ENCODE measurements at regions not wholly inside any gene's neighbourhood (a gene's known extent, or its start where the extent isn't known, plus 50 kb on each side); places are given as distances from the start of the nearest gene placed in this dataset.
"Not testable (repeated sequence)": the region's sequence is repeated elsewhere in the genome, so short reads cannot be mapped to it uniquely, and the experiment has no call there.

DNA sequence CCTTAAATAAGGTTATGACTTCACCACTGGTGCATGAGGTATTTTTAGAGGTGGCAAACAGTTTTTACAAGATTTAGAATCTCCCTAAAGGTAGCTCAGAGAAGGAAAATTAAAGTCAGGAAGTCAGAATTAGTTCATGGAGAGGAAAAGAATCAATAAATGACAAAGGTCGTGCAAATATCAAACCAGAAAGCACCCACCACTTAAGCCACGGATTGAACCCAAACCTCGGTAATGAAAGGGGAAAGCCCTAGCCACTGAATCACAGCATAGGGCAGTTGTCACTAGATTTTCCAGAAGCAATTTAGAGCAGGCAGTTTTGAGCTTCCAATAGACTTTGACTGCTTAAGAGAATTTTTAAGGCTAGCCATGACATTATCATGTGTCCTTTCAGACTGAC, 1590.4 kb downstream of the SLITRK1 start:
- no peak for DNase-seq

DNA sequence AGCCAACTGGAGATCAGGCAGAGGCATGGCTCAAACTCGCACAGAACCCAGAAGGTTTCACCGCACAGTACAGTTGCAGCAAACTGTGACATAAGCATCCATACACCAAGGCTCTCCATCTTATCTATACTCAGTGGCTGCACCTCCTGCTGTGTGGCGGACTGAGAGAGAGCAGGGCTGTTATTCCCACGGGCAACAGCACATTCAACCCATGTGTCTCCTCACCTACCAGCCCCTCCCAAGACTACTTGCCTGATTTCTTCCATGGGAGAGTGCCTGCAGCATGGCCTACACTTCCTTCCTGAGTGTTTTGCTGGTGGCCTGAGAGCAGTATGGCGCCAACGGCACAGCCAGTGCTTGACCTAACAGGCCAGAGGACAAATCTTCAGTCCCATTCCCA, 1606.6 kb downstream of the SLITRK1 start:
- DNase-seq: no peak

DNA sequence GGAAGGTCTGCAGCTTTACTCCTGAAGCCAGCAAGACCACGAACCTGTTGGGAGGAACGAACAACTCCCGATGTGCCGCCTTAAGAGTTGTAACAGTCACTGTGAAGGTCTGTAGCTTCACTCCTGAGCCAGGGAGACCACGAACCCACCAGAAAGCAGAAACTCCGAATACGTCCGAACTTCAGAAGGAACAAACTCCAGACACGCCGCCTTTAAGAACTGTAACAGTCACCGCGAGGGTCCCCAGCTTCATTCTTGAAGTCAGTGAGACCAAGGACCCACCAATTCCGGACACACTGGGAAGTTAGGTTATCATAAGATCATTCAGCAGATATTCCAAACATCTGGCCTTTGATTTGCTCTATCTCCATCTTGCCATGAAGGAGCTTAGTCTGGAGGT, 1623.0 kb downstream of the SLITRK1 start:
- no peak for DNase-seq

DNA sequence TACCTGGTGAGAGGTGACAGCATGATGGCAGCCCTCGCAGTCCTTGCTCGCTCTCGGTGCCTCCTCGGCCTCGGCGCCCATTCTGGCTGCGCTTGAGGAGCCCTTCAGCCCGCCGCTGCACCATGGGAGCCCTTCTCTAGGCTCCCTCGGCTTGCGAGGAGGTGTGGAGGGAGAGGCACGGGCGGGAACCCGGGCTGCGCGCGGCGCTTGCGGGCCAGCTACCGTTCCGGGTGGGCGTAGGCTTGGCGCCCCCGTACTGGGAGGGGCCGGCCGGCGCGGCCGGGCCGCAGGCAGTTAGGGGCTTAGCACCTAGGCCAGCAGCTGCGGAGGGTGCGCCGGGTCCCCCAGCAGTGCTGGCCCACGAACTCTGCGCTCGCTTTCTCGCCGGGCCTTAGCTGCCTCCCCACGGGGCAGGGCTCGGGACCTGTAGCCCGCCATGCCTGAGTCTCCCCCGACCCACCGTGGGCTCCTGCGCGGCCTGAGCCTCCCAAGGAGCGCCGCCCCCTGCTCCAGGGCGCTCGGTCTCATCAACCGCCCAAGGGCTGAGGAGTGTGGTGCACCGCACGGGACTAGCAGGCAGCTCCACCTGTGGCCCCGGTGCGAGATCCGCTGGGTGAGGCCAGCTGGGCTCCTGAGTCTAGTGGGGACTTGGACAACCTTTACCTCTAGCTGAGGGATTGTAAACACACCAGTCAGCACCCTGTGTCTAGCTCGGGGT, 1624.3 kb downstream of the SLITRK1 start:
- no peak for DNase-seq

DNA sequence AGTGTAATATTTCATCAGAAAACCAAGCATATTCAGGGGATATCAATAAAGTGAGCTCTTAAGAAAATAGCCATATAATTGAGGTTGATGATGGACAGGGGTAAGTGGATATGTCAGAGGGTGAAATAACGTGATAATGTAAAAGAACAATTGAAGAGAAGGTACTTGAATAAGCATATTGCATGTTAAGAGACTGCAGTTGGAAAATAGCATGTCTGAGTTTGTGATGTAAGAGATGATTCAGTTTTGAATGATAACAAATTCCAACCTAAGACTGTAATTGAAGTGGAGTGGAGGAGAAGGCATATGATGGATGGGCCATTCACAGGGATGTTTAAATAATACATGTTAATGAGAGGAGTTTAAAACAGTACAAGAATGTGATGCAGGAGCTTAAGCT, 1633.5 kb downstream of the SLITRK1 start:
- no peak for DNase-seq

DNA sequence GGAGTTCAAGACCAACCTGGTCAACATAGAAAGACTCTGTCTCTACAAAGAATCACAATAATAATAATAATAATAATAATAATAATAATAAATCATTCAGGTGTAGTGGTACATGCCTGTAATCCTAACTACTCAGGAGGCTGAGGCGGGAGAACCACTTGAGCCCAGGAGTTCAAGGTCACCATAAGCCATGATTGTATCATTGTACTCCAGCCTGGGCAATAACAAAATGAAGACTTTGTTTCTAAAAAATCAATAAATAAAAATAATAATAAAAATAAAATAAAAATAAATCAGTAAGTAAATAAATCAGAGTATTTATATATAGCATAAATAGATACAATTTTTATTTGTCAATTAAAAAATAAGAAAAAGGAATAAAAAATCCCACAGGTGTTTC, 1636.4 kb downstream of the SLITRK1 start:
- no peak for DNase-seq

DNA sequence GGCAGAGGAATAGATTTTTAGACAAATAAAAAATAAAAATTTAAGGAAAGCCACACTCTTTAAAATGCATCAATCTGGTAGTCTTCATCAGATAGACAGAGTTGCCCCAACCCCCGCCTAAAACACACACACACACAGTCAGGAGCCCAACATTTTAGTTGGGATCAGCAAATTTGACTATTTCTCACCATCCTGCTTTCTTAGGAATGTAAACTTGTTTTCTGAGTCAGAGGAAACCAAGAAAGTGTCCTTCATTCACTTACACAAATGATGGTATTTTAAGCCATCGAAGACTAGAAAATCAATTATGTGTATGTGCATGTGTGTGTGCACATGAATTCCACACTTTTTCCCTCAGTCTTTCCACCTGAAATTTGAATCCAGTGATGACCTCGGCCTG, 1657.5 kb downstream of the SLITRK1 start:
- no peak for DNase-seq

DNA sequence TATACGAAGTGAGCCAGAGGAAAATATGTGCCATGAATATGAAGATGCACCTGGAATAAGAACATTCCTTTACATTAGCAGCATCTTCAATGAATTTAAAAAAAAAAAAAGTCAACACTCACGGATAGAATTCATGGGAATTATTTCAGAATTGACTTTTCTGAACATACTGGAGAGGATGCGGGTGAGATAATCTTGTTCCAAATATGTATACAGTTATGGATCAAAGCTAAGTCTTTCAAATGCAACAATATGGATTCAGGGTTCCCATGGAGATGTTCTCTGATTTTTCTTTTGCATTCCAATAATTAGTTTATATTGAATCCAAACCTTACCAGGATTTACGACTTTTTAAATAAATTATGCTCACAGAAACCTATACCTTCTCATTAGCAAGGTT, 1660.7 kb downstream of the SLITRK1 start:
- DNase-seq: no peak

DNA sequence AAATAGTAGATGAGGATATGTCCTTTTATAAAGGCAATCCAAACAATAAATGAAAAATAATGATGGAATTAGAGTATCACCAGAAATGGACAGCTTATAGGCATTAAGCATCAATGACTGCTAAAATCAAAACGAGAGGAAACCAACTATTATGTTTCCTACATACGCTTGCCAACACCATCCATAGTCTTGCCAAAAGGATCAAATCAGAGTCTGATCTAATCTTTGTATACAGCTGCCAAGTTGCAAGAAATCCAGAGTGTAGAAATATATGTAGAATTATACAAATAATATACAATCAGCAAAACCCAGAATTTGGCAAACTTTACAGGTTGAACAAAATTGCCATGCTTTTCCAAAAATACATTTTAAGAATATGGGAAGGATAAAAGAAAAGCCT, 1661.6 kb downstream of the SLITRK1 start:
- DNase-seq: no peak

DNA sequence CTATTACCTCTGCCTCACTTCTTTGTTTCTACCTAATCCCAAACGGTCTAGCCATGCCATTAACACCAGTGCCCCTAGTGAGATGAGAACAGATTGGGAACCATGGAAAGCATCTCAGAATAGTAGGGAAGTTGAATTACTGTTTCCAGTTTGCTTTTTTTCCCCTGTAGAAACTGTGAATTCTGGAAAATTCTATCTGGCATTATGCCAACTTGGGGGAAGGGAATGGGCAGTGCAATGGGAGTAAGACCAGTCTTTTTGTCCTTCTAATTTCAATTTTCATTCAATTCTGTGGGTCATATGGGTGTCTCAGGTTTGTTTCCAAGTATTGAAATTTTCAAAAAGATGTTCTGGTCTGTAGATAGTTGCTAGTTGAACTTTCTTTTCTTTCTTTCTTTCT, 1666.1 kb downstream of the SLITRK1 start:
- no peak for DNase-seq

DNA sequence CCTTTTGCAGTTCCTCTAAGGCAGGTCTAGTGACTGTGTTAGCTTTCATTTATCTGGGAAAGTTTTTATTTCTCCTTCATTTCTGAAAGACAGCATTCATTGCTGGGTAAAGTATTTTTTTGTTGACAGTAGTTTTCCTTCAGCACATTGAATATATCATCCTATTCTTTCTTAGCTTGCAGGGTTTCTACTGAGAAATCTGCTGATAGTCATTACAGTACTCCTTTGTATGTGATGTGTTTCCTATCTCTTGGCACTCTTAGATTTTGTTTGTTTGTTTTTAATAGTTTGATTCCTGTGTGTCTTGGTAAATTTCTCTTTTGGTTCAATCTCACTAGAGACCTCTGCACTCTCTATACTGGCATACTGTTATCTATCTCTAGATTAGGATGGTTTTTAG, 1667.9 kb downstream of the SLITRK1 start:
- no peak for DNase-seq

DNA sequence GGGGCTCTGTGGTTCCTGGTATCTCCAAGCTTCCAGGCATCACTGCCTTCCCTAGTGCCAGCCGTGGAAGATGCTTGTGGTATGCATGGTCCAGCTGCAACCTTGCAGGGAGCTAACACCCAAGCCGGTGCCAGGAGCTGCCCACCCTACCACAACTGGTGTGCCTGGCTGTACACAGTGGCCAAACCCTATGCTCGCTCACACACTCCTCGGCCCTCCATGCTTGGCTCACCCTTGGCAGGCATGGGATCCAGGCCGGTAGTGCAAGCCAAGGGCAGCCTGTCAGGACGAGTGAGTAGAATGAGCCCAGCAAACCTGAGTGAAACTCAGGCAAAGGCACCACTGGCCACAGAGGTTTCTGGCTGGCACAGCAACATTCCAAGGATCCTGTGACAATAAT, 1676.0 kb downstream of the SLITRK1 start:
- DNase-seq: no peak

DNA sequence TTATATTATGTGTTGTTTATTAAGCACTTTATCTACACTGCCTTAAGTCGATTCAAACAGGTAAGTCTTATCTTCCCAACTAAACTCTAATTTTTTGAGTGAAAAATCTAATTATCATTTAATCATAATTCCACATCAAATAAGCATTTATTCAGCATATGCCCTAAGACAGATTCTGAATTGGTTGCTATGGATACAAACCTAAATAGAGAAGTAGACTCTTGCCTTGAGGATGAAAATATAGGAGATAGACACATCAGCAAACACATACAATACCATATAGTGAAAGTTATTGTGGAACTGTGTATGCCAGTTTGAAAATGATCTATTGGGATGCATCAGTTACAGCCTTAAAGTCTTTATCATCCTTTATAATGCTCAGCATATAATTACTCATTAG, 1679.9 kb downstream of the SLITRK1 start:
- DNase-seq: no peak

DNA sequence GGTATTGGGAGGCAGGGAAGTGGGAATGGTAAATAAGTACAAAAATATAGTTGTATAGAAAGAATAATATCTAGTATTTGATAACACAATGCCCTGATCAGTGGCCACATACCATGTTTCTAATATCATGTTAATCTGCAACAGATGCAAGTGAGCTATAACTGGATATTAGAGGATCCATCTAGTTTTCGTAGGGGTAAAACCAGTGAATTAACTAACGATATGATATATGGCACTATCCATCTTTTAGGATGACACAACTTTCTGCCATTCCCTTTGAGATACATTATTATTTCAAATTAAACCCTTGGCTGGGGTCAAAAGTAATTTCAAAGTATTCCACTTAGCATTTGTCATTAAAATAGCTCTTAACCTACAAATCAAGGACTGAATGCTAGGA, 1686.2 kb downstream of the SLITRK1 start:
- no peak for DNase-seq

DNA sequence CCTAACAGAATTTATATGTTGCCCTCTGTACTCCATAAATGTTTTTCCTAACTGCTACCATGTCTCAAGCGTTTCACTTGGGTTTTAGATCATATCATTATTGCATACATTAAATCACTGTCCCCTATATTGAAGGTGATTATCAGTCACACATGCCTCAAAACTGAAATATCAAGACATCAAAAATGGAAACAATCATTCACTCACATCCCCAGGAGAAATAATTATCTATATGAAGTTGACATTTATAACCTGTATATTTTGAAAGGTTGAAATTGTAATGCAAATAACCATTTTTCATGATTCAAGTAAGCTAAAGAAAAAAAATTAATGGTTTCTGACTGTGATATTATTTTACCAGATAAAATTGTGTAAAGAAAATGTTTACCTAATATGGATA, 1695.0 kb downstream of the SLITRK1 start:
- DNase-seq: no peak

DNA sequence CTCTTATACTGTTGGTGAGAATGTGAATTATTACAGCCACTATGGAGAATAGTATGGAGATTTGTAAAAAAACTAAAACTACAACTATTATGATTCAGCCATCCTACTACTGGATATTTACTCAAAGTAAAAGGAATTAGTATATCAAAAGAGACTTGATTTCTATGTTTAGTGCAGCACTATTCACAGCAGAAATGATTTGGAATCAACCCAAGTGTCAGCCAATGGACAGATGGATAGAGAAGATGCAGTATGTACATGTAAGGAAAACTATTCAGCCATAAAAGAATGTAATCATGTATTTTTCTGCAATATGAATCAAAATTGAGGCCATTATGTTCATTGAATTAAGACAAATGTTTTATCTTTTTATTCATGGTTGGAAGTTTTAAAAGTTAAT, 1705.5 kb downstream of the SLITRK1 start:
- DNase-seq: no peak

DNA sequence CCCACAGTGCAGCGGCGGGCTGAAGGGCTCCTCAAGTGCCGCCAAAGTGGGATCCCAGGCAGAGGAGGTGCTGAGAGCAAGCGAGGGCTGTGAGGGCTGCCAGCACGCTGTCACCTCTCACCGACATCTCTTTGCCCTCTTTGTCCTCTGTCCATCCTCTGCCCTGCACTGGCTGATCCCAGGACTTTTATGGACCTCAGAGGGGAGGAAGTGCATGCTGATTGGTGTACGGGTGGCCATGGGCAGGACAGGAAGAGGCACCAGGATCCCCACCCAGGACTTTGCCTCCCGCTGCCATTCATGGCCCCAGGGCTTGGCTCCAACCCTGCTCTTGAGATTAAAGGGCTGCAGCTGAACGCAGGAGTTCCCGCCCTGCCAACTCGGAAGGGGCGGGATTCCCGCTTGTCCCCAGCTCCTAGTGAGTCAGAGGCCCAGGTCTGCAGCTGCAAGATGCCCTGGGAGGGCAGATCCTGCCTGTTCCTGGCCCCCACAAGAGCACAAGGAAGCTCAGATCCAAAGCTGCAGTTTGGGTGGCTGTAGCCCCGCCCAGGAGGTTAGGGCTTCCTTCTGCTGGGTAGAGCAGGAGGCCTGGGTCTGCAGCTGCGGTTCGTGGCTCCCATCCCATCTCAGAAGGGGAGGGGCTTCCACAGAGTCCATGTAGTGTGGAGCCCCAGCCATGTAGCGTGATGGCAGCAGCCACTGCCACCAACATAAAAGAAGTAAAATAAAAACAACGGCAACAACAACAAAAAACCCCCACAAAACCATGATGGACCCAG, 1716.7 kb downstream of the SLITRK1 start:
- DNase-seq: no peak

DNA sequence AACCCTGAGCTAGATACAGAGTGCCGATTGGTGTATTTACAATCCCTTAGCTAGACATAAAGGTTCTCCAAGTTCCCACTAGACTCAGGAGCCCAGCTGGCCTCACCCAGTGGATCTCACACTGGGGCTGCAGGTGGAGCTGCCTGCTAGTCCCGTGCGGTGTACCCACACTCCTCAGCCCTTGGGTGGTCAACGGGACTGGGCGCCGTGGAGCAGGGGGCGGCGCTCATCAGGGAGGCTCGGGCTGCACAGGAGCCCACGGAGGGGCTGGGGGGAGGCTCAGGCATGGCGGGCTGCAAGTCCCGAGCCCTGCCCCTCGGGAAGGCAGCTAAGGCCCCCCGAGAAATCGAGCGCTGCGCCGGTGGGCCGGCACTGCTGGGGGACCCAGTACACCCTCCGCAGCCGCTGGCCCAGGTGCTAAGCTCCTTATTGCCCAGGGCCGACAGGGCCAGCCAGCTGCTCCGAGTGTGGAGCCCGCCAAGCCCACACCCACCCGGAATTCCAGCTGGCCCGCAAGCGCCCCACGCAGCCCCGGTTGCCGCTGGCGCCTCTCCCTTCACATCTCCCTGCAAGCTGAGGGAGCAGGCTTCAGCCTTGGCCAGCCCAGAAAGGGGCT, 1717.4 kb downstream of the SLITRK1 start:
- DNase-seq: not testable (repeated sequence)

DNA sequence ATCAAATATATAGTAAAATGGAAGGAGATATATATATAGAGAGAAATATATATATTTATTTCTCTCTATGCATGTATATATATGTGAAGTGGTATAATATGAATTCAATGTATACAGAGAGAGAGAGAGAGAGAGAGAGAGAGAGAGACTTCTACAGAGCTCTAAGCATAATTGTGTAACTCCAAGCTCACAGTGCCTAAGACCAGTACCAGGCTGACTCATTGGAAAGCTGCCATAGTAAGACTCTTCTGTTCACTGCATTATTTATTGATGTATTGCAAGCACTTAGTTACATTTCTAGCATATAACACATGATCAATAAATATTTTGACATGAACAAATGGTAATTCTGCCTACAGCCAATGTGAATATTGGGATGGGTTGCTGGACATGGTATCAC, 1734.7 kb downstream of the SLITRK1 start:
- DNase-seq: no peak

DNA sequence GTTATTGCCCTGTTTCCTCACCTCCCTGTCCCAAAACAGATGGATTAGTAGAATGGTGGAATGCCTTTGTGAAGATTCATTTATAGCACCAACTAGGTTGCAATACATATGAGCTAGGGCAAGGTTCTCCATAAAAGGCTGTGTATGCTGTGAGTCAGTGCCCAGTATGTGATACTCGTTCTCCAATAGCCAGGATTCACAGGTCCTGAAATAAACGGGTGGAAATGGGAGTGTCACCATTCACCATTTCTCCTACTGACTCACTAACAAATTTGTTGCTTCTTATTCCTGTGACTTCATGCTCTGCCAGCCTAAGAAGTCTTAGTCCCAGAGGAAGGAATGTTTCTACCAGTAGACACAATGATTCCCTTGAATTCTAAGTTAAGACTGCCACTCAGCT, 1745.4 kb downstream of the SLITRK1 start:
- DNase-seq: no peak

DNA sequence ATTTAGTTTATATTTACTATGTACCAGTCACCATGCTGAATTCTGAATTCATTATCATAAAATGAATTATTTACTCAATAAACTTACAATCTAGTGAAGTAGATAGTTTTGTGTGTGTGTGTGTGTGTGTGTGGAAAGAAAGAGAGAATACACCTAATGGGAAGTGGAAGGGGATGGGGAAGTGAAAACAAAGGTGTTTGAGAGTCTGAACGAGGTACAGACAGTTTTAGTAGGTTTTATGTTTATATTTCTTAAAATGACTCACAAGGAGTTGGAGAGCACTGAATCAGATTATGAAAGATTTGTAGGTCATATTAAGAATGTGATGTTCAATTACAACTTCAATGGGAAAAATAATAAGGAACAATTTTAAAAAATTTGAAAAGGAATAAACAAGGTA, 1753.0 kb downstream of the SLITRK1 start:
- no peak for DNase-seq

DNA sequence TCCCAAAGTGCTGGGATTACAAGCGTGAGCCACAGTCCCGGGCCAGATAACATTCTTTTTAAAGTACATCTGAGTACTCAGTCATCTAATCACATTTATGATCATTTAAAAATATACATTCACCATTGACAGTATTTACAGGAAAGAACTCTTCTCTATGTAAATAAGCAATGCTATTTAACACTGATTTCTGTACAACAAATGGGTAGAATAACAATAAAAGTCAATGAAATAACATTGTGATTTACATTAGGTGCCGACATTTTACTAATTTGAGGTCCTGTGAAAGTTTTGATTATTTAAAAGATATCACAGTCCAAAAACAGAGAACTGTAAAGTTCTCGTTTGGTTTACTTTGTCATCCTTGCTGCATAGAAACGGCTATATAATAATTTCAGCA, 1763.7 kb downstream of the SLITRK1 start:
- no peak for DNase-seq

DNA sequence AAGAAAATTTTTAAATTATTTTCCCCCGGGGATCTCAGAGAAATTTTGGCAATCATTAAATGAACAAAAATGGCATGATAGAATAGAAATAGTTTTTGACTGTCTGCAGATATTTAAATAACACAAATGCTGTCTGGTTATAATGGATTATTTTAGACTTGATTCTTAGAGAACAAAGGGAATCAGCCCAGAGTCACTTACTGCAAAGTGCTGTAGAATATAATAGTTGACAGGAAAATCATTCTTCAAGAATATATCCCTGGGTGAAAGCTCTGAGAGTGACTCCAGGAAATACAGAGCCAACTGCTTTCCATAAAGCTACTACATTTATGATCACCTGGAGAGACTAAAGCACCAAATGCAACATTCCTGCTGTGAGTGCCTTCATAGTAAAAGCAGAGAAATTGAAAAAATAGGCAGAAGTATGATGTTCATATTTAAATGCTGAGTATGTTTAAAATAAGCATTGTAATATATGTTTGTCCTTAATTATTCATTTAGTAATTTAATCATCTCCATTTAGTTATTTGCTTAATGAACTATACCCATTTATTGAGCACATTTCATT, 1765.8 kb downstream of the SLITRK1 start:
- no peak for DNase-seq

DNA sequence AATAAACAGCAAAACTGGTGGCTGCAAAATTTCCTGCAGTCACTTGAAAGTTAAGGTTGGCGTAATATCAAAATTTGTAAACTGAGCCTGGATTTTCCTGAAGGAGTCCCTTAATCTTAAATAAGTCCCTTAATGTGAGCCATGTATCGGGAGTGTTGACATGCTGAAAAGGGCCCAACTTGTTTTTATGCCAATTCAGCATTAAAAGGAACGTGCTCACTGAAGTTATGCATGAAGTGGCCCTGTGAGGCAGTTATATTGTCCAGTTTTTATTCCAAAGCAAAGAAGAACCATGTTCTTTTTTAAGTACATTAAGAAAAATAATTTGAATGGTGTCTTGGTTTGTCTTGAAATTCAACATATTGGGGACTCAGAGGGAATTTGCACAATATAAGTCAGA, 1766.9 kb downstream of the SLITRK1 start:
- no peak for DNase-seq

All from DMS79 treated with DMSO at 0.1 percent for 48 hours (cell line).